GM23338 (cell line): ENCODE measurements at regions not wholly inside any gene's neighbourhood (a gene's known extent, or its start where the extent isn't known, plus 50 kb on each side); places are given as distances from the start of the nearest gene placed in this dataset.

ENCODE experiments used
- EZH2 ChIP-seq: fragments of 200-600 bp; sonication (generic); IDR thresholded peaks from one replicate; pipeline ENCODE4 v1.8.0; 2017; ENCODE audit warnings: antibody characterized with exemption, mild to moderate bottlenecking, low read depth; ENCODE audit not compliant: unreplicated experiment
- EZH2phosphoT487 ChIP-seq: fragments of 200-600 bp; sonication (generic); IDR thresholded peaks from one replicate; pipeline ENCODE4 v1.8.1; 2018; ENCODE audit warnings: antibody characterized with exemption; ENCODE audit not compliant: unreplicated experiment
- NANOG ChIP-seq: IDR thresholded peaks from 2 replicates; pipeline ENCODE4 v1.6.1; 2016; ENCODE audit warnings: antibody characterized with exemption, borderline replicate concordance
- POLR2AphosphoS5 ChIP-seq: IDR thresholded peaks from 2 replicates; pipeline ENCODE4 v1.6.1; 2016; ENCODE audit warnings: antibody characterized with exemption, low read depth
- ZNF331 ChIP-seq: fragments of 250-450 bp; sonication (Bioruptor Pico); IDR thresholded peaks from 2 replicates; pipeline ENCODE4 v1.5.0; 2020; ENCODE audit warnings: low read depth, mild to moderate bottlenecking, moderate library complexity
- TF ChIP-seq, protein P1 (sequence below), 2 experiments: fragments of 200-600 bp in 1 of 2; sonication (generic) in 1 of 2; conservative IDR thresholded peaks; 2 replicates each; pipeline versions ENCODE4 v1.5.1 to v1.6.1; 2016 to 2017; ENCODE audit warnings: antibody characterized with exemption in 2 of 2, low read depth in 2 of 2, mild to moderate bottlenecking in 2 of 2, moderate library complexity in 1 of 2
- TF ChIP-seq, protein P2 (sequence below): IDR thresholded peaks from one replicate; pipeline ENCODE4 v1.6.1; 2018; ENCODE audit warnings: antibody characterized with exemption; ENCODE audit not compliant: unreplicated experiment

DNA sequence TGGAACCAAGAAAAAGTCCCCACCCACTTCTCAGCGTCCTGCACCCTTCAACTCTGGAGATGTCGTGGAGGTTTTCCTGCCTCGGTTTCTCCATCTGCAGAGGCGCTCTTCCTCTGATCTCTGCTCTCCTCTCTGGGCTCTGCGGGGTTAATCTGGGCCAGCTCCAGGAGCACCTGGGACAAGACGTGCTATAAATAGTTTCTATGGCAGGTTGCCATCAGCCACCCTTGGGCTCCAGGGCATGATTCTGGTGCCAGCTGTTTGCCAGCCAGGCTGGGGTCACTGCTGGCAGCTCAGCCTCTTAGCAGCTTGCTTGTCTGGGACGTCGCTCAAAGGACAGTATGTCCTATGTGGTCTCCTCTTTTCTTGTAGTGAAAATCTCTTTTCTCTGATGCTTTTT is 137.1 kb downstream of the ACTL8 start:
- TF ChIP-seq POLR2AphosphoS5 (no peak), EZH2 (no peak), NANOG (no peak), ZNF331 (CRISPR knock-in tag) (no peak), EZH2phosphoT487 (no peak)
- TF ChIP-seq, protein P1, sequence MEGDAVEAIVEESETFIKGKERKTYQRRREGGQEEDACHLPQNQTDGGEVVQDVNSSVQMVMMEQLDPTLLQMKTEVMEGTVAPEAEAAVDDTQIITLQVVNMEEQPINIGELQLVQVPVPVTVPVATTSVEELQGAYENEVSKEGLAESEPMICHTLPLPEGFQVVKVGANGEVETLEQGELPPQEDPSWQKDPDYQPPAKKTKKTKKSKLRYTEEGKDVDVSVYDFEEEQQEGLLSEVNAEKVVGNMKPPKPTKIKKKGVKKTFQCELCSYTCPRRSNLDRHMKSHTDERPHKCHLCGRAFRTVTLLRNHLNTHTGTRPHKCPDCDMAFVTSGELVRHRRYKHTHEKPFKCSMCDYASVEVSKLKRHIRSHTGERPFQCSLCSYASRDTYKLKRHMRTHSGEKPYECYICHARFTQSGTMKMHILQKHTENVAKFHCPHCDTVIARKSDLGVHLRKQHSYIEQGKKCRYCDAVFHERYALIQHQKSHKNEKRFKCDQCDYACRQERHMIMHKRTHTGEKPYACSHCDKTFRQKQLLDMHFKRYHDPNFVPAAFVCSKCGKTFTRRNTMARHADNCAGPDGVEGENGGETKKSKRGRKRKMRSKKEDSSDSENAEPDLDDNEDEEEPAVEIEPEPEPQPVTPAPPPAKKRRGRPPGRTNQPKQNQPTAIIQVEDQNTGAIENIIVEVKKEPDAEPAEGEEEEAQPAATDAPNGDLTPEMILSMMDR (conservative IDR thresholded peaks at IDR 0.05; ENCODE audit: low read depth in 2 of 2), result no peak
- TF ChIP-seq, protein P2, sequence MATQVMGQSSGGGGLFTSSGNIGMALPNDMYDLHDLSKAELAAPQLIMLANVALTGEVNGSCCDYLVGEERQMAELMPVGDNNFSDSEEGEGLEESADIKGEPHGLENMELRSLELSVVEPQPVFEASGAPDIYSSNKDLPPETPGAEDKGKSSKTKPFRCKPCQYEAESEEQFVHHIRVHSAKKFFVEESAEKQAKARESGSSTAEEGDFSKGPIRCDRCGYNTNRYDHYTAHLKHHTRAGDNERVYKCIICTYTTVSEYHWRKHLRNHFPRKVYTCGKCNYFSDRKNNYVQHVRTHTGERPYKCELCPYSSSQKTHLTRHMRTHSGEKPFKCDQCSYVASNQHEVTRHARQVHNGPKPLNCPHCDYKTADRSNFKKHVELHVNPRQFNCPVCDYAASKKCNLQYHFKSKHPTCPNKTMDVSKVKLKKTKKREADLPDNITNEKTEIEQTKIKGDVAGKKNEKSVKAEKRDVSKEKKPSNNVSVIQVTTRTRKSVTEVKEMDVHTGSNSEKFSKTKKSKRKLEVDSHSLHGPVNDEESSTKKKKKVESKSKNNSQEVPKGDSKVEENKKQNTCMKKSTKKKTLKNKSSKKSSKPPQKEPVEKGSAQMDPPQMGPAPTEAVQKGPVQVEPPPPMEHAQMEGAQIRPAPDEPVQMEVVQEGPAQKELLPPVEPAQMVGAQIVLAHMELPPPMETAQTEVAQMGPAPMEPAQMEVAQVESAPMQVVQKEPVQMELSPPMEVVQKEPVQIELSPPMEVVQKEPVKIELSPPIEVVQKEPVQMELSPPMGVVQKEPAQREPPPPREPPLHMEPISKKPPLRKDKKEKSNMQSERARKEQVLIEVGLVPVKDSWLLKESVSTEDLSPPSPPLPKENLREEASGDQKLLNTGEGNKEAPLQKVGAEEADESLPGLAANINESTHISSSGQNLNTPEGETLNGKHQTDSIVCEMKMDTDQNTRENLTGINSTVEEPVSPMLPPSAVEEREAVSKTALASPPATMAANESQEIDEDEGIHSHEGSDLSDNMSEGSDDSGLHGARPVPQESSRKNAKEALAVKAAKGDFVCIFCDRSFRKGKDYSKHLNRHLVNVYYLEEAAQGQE, result no peak
